H9 (cell line): ENCODE measurements at regions not wholly inside any gene's neighbourhood (a gene's known extent, or its start where the extent isn't known, plus 50 kb on each side); places are given as distances from the start of the nearest gene placed in this dataset.

Source experiments
- DNase-seq: peaks from one replicate; pipeline ENCODE4 v3.0.0-alpha.2; 2017
- H2AFZ ChIP-seq: one replicate; pipeline ENCODE4 v1.6.1; 2013; ENCODE audit warnings: mild to moderate bottlenecking, low read length, control low read depth, moderate library complexity
- H2AK5ac ChIP-seq: 2 replicates; pipeline ENCODE4 v1.6.1; 2013; ENCODE audit warnings: low read length, control low read depth, mixed read lengths; ENCODE audit not compliant: insufficient read length
- H2BK120ac ChIP-seq: one replicate; pipeline ENCODE4 v1.6.1; 2013; ENCODE audit warnings: low read depth, mild to moderate bottlenecking, low read length, control low read depth, inconsistent platforms; ENCODE audit not compliant: poor library complexity, severe bottlenecking
- H2BK12ac ChIP-seq: 2 replicates; pipeline ENCODE4 v1.6.1; 2013; ENCODE audit warnings: low read length, control low read depth, mixed read lengths, low read depth; ENCODE audit not compliant: insufficient read length
- H2BK15ac ChIP-seq: 2 replicates; pipeline ENCODE4 v1.6.1; 2013; ENCODE audit warnings: low read depth, low read length, control low read depth
- H2BK20ac ChIP-seq: one replicate; pipeline ENCODE4 v1.6.1; 2013; ENCODE audit warnings: low read depth, mild to moderate bottlenecking, low read length, control low read depth, inconsistent platforms; ENCODE audit not compliant: poor library complexity, severe bottlenecking
- H2BK5ac ChIP-seq: 2 replicates; pipeline ENCODE4 v1.6.1; 2013; ENCODE audit warnings: low read length, control low read depth, mixed read lengths; ENCODE audit not compliant: insufficient read length
- H3K14ac ChIP-seq: 2 replicates; pipeline ENCODE4 v1.6.1; 2013; ENCODE audit warnings: low read length, control low read depth; ENCODE audit not compliant: insufficient read depth
- H3K18ac ChIP-seq: 2 replicates; pipeline ENCODE4 v1.6.1; 2013; ENCODE audit warnings: low read depth, mild to moderate bottlenecking, mixed read lengths, low read length, control low read depth; ENCODE audit not compliant: insufficient read length
- H3K23ac ChIP-seq: 2 replicates; pipeline ENCODE4 v1.6.1; 2013; ENCODE audit warnings: low read length, control low read depth, mixed read lengths, low read depth; ENCODE audit not compliant: insufficient read length
- H3K23me2 ChIP-seq: 2 replicates; pipeline ENCODE4 v1.6.1; 2013; ENCODE audit warnings: low read depth, mild to moderate bottlenecking, mixed read lengths, low read length, control low read depth; ENCODE audit not compliant: insufficient read length, poor library complexity, severe bottlenecking
- H3K27ac ChIP-seq: 2 replicates; pipeline ENCODE4 v1.5.1; 2013; ENCODE audit warnings: low read length, control low read depth, mixed read lengths, low read depth; ENCODE audit not compliant: insufficient read length
- H3K27me3 ChIP-seq: 2 replicates; pipeline ENCODE4 v1.6.1; 2013; ENCODE audit warnings: low read length, control low read depth, inconsistent platforms; ENCODE audit not compliant: insufficient read depth
- H3K4ac ChIP-seq: 2 replicates; pipeline ENCODE4 v1.6.1; 2013; ENCODE audit warnings: low read depth, mild to moderate bottlenecking, control low read depth, inconsistent platforms, low read length, moderate library complexity
- H3K4me1 ChIP-seq: 2 replicates; pipeline ENCODE4 v1.6.1; 2013; ENCODE audit warnings: low read length, control low read depth, inconsistent platforms; ENCODE audit not compliant: insufficient read depth
- H3K4me2 ChIP-seq: 2 replicates; pipeline ENCODE4 v1.6.1; 2013; ENCODE audit warnings: low read length, control low read depth, mixed read lengths; ENCODE audit not compliant: insufficient read length, insufficient read depth
- H3K56ac ChIP-seq: 2 replicates; pipeline ENCODE4 v1.6.1; 2013; ENCODE audit warnings: low read depth, mild to moderate bottlenecking, mixed read lengths, low read length, control low read depth; ENCODE audit not compliant: insufficient read length
- H3K79me1 ChIP-seq: 2 replicates; pipeline ENCODE4 v1.6.1; 2013; ENCODE audit warnings: low read depth, mild to moderate bottlenecking, moderate library complexity, low read length, control low read depth, inconsistent platforms; ENCODE audit not compliant: insufficient read depth, poor library complexity, severe bottlenecking
- H3K79me2 ChIP-seq: 2 replicates; pipeline ENCODE4 v1.6.1; 2013; ENCODE audit warnings: low read length, control low read depth, inconsistent platforms; ENCODE audit not compliant: insufficient read depth
- H3K9ac ChIP-seq: 2 replicates; pipeline ENCODE4 v1.6.1; 2013; ENCODE audit warnings: low read length, control low read depth, mixed read lengths; ENCODE audit not compliant: insufficient read length; ENCODE audit errors: extremely low read depth
- H3K9me3 ChIP-seq: one replicate; pipeline ENCODE4 v1.6.1; 2013; ENCODE audit warnings: low read depth, low read length, inconsistent platforms; ENCODE audit not compliant: control insufficient read depth
- H3T11ph ChIP-seq: one replicate; pipeline ENCODE4 v1.6.1; 2013; ENCODE audit warnings: mild to moderate bottlenecking, low read length, control low read depth, inconsistent platforms
- H4K20me1 ChIP-seq: one replicate; pipeline ENCODE4 v1.6.1; 2013; ENCODE audit not compliant: control insufficient read depth, insufficient read length, insufficient read depth
- H4K5ac ChIP-seq: 2 replicates; pipeline ENCODE4 v1.6.1; 2013; ENCODE audit warnings: low read depth, mild to moderate bottlenecking, mixed read lengths, low read length, control low read depth; ENCODE audit not compliant: insufficient read length
- H4K8ac ChIP-seq: replicated peaks from 2 replicates; pipeline ENCODE4 v1.6.1; 2013; ENCODE audit warnings: low read length, control low read depth, mixed read lengths, low read depth; ENCODE audit not compliant: insufficient read length
- H4K91ac ChIP-seq: 2 replicates; pipeline ENCODE4 v1.6.1; 2013; ENCODE audit warnings: low read depth, mild to moderate bottlenecking, moderate library complexity, mixed read lengths, low read length, control low read depth; ENCODE audit not compliant: insufficient read length
- H3K27ac Mint-ChIP-seq, 3 experiments: 2 replicates in 2 of 3; 3 replicates in 1 of 3; pipeline ENCODE4 v1.8.0; 2020 to 2021; ENCODE audit warnings: mixed read lengths in 3 of 3, mild to moderate bottlenecking in 1 of 3, moderate library complexity in 1 of 3
- H3K27me3 Mint-ChIP-seq: 2 replicates; pipeline ENCODE4 v1.8.0; 2021; ENCODE audit warnings: low read depth, mild to moderate bottlenecking, moderate library complexity, mixed read lengths
- H3K36me3 Mint-ChIP-seq, 3 experiments: 2 replicates in 2 of 3; 3 replicates in 1 of 3; pipeline ENCODE4 v1.8.0; 2020 to 2021; ENCODE audit warnings: low read depth in 3 of 3, mixed read lengths in 3 of 3; ENCODE audit not compliant: insufficient read depth in 1 of 3
- H3K4me1 Mint-ChIP-seq, 2 experiments: 2 replicates each; pipeline ENCODE4 v1.8.0; 2020; ENCODE audit warnings: mixed read lengths in 2 of 2
- H3K4me3 Mint-ChIP-seq, 2 experiments: 2 replicates in 1 of 2; 3 replicates in 1 of 2; pipeline ENCODE4 v1.8.0; 2020 to 2021; ENCODE audit warnings: mild to moderate bottlenecking in 2 of 2, mixed read lengths in 2 of 2, moderate library complexity in 1 of 2
- H3K9me3 Mint-ChIP-seq, 2 experiments: 2 replicates in 1 of 2; 3 replicates in 1 of 2; pipeline ENCODE4 v1.8.0; 2020; ENCODE audit warnings: mild to moderate bottlenecking in 2 of 2, mixed read lengths in 2 of 2, moderate library complexity in 1 of 2
- CTCF ChIP-seq: fragments of 200-600 bp; sonication (generic); conservative IDR thresholded peaks from 3 replicates; pipeline ENCODE4 v1.8.0; 2021; ENCODE audit warnings: antibody characterized with exemption, mild to moderate bottlenecking
- WGBS: extraction: QIAGEN DNeasy Blood & Tissue Kit; methylation state at CpG from one replicate; pipeline ENCODE4 v1.1.7; 2013; ENCODE audit warnings: missing lambda C conversion rate, low lambda C conversion rate, mixed read lengths; ENCODE audit not compliant: insufficient read length; ENCODE audit errors: extremely low coverage; 5-methylcytosine and 5-hydroxymethylcytosine counted together

GRCh38 chr6:170151804-170152123, 139.1 kb downstream of the DLL1 start:
- H4K5ac ChIP-seq = no peak overlapping the region
- H3K4me2 ChIP-seq = no peak overlapping the region
- no peak overlapping the region for H2AFZ ChIP-seq
- no peak overlapping the region for H2AK5ac ChIP-seq
- H3K56ac ChIP-seq = no peak overlapping the region
- H3K79me1 ChIP-seq = no peaks in the 10 kb centered on the region
- no peak overlapping the region for H2BK120ac ChIP-seq
- no CpG with 5 or more reads among the region's 12 CpGs for WGBS
- no peaks in the 10 kb centered on the region for H3K79me2 ChIP-seq
- DNase-seq = no peak
- H3K9me3 ChIP-seq = no peaks in the 10 kb centered on the region
- H3K4me3 Mint-ChIP-seq = no peak overlapping the region
- no peak overlapping the region for H2BK20ac ChIP-seq
- TF ChIP-seq CTCF = no peak
- no peak overlapping the region for H3K18ac ChIP-seq
- no peak overlapping the region for H2BK12ac ChIP-seq
- no peak overlapping the region for H3K27ac ChIP-seq
- no peaks in the 10 kb centered on the region for H3K27me3 ChIP-seq
- no peak overlapping the region for H4K8ac ChIP-seq
- no peak overlapping the region for H3K23ac ChIP-seq
- no peak overlapping the region for H3K14ac ChIP-seq
- H3K4me1 ChIP-seq = no peaks in the 10 kb centered on the region; the same call in 1 of the 2 replicates
- no peak overlapping the region for H3T11ph ChIP-seq
- peaks cover 32 to 45% of the 10 kb centered on the region in 2 experiments for H3K4me1 Mint-ChIP-seq
- no peaks in the 10 kb centered on the region for H3K9me3 Mint-ChIP-seq
- H3K27me3 Mint-ChIP-seq = peaks cover 17% of the 10 kb centered on the region
- H4K91ac ChIP-seq = no peak overlapping the region
- H2BK15ac ChIP-seq = no peak overlapping the region
- no peak overlapping the region for H3K27ac Mint-ChIP-seq
- no peaks in the 10 kb centered on the region for H4K20me1 ChIP-seq
- no peaks in the 10 kb centered on the region for H3K23me2 ChIP-seq
- no peak overlapping the region for H3K4ac ChIP-seq
- H3K9ac ChIP-seq = no peak overlapping the region
- no peaks in the 10 kb centered on the region; a peak in 1 of 7 replicates for H3K36me3 Mint-ChIP-seq
- H2BK5ac ChIP-seq = no peak overlapping the region
